ENCODE measurements at regions not wholly inside any gene's neighbourhood (a gene's known extent, or its start where the extent isn't known, plus 50 kb on each side); places are given as distances from the start of the nearest gene placed in this dataset.

DNA sequence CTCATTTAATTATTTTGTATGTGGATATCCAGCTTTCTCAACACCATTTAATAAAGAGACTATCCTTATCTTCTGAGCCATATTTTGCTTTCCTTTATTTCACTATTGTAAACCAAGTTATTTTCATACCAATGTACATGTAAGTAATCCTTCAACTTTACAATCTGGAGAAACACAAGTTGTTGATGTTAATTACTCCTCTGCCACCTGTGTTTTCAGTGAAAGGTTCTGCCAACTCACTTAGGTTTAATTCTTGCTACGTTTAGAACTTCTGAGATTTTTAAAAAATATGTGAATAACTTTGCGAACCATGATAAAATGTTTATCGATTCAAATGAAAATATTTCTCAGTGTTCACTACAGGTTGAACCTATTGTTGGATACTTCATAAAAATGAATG is 244.4 kb downstream of the CDH7 start:
- Histone ChIP-seq H3K27ac (no peak overlapping the region), H3K27me3 (no peaks in the 10 kb centered on the region), H3K9me3 (no peaks in the 10 kb centered on the region), H3K4me1 (no peaks in the 10 kb centered on the region), H3K36me3 (ENCODE audit: low read depth, missing control alignments) (no peaks in the 10 kb centered on the region), H3K4me3 (no peak overlapping the region)
- TF ChIP-seq POLR2A (IDR thresholded peaks at IDR 0.05), result no peak
- TF ChIP-seq, protein P1, sequence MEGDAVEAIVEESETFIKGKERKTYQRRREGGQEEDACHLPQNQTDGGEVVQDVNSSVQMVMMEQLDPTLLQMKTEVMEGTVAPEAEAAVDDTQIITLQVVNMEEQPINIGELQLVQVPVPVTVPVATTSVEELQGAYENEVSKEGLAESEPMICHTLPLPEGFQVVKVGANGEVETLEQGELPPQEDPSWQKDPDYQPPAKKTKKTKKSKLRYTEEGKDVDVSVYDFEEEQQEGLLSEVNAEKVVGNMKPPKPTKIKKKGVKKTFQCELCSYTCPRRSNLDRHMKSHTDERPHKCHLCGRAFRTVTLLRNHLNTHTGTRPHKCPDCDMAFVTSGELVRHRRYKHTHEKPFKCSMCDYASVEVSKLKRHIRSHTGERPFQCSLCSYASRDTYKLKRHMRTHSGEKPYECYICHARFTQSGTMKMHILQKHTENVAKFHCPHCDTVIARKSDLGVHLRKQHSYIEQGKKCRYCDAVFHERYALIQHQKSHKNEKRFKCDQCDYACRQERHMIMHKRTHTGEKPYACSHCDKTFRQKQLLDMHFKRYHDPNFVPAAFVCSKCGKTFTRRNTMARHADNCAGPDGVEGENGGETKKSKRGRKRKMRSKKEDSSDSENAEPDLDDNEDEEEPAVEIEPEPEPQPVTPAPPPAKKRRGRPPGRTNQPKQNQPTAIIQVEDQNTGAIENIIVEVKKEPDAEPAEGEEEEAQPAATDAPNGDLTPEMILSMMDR (IDR thresholded peaks at IDR 0.05), result no peak
- DNase-seq, result no peak
- 65 to 79% methylated on average over 3 of the region's 3 CpGs for WGBS, 2 donors
- intact Hi-C loops (cut with DNase I; ENCODE audit: low total_unique reads), result no loop called here

GRCh38 chr18:65994302-65994701 is 243.5 kb downstream of the CDH7 start:
- no peak for DNase-seq
- H3K36me3 ChIP-seq (ENCODE audit: low read depth, missing control alignments), result no peaks in the 10 kb centered on the region
- intact Hi-C loops (cut with DNase I; ENCODE audit: low total_unique reads), result no loop called here
- no peak for TF ChIP-seq POLR2A (IDR thresholded peaks at IDR 0.05)
- TF ChIP-seq, protein P1 (IDR thresholded peaks at IDR 0.05), result no peak
- no peak overlapping the region for H3K4me3 ChIP-seq
- no peaks in the 10 kb centered on the region for H3K27me3 ChIP-seq
- 83 to 84% methylated on average over 2 of the region's 2 CpGs for WGBS, 2 donors
- no peak overlapping the region for H3K27ac ChIP-seq
- no peaks in the 10 kb centered on the region for H3K4me1 ChIP-seq
- no peaks in the 10 kb centered on the region for H3K9me3 ChIP-seq

GRCh38 chr18:65990944-65991708 is 240.3 kb downstream of the CDH7 start:
- intact Hi-C loops (cut with DNase I; ENCODE audit: low total_unique reads), result no loop called here
- no peak overlapping the region for H3K27ac ChIP-seq
- no peaks in the 10 kb centered on the region for H3K4me1 ChIP-seq
- no peaks in the 10 kb centered on the region for H3K27me3 ChIP-seq
- H3K9me3 ChIP-seq, result no peaks in the 10 kb centered on the region
- TF ChIP-seq POLR2A (IDR thresholded peaks at IDR 0.05), result no peak
- no peak overlapping the region for H3K4me3 ChIP-seq
- no peak for DNase-seq
- H3K36me3 ChIP-seq (ENCODE audit: low read depth, missing control alignments), result no peaks in the 10 kb centered on the region
- WGBS, 2 donors, result 63 to 78% methylated on average over 3 of the region's 3 CpGs

DNA sequence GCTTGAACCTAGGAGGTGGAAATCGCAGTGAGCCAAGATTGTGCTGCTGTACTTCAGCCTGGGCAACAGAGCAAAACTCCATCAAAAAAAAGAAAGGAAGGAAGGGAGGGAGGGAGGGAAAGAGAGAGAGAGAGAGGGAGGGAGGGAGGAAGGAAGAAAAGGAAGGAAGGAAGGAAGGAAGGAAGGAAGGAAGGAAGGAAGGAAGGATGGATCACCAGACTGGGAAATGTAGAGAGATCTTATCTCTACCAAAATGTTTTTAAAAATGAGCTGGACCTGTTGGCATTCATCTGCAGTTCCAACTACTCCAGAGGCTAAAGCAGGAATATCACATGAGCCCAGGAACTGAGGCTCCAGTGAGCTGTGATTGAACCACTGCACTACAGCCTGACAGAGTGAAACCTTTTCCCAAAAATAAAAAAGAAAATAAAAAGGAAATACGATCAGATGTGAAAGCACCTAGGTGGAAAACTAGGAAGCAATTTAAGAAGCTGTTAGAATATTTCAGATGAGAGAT is 239.4 kb downstream of the CDH7 start:
- Histone ChIP-seq H3K4me3 (no peak overlapping the region), H3K9me3 (no peaks in the 10 kb centered on the region), H3K27me3 (no peaks in the 10 kb centered on the region), H3K36me3 (ENCODE audit: low read depth, missing control alignments) (no peaks in the 10 kb centered on the region), H3K27ac (no peak overlapping the region), H3K4me1 (no peaks in the 10 kb centered on the region)
- TF ChIP-seq POLR2A (IDR thresholded peaks at IDR 0.05), result no peak
- TF ChIP-seq, protein P1 (IDR thresholded peaks at IDR 0.05), result no peak
- no peak for DNase-seq
- 88 to 94% methylated on average over 2 of the region's 2 CpGs for WGBS, 2 donors
- intact Hi-C loops (cut with DNase I; ENCODE audit: low total_unique reads), result no loop called here

- Histone ChIP-seq H3K36me3 (ENCODE audit: low read depth, missing control alignments) (no peaks in the 10 kb centered on the region), H3K9me3 (no peaks in the 10 kb centered on the region), H3K4me1 (no peaks in the 10 kb centered on the region), H3K27ac (no peak overlapping the region), H3K4me3 (no peak overlapping the region), H3K27me3 (no peaks in the 10 kb centered on the region)
- WGBS, 2 donors, result 28 to 37% methylated on average over 3 of the region's 3 CpGs
- no peak for DNase-seq
- TF ChIP-seq POLR2A (IDR thresholded peaks at IDR 0.05), result no peak
- TF ChIP-seq, protein P1 (IDR thresholded peaks at IDR 0.05), result no peak
- intact Hi-C loops (cut with DNase I; ENCODE audit: low total_unique reads), result no loop called here
Observed at GRCh38 chr18:65988972-65989371, 238.2 kb downstream of the CDH7 start.
